A673 (cell line): ENCODE measurements at regions not wholly inside any gene's neighbourhood (a gene's known extent, or its start where the extent isn't known, plus 50 kb on each side); places are given as distances from the start of the nearest gene placed in this dataset.

Experiments
- BruUV-seq: library from RNA; stranded (reverse); fragments of 400-500 nt; replicated peaks from 2 replicates; lab custom pipeline; 2021; lab: Mats Ljungman, UMichigan
- CTCF ChIA-PET: fragments of 300-600 bp; sonication (Branson Sonifier 250); formaldehyde crosslinking; loops from one replicate; lab custom pipeline; 2022; ENCODE audit warnings: antibody characterized with exemption; lab: Charles Lee
- POLR2A ChIA-PET: fragments of 300-600 bp; sonication (Branson Sonifier 250); formaldehyde crosslinking; loops from one replicate; lab custom pipeline; 2022; ENCODE audit warnings: antibody characterized with exemption; ENCODE audit not compliant: low non-redundant PET; lab: Charles Lee
- DNase-seq: peaks from one replicate; pipeline ENCODE4 v3.0.0-alpha.2; 2015; ENCODE audit warnings: low spot score
- H3K27ac ChIP-seq: fragments of 200-600 bp; sonication (generic); 2 replicates; pipeline ENCODE4 v1.5.1; 2016; ENCODE audit warnings: mixed run types, low read depth, mild to moderate bottlenecking, mixed read lengths, antibody characterized with exemption, low read length; ENCODE audit not compliant: poor library complexity, severe bottlenecking
- H3K27me3 ChIP-seq: fragments of 200-600 bp; sonication (generic); replicated peaks from 2 replicates; pipeline ENCODE4 v1.6.1; 2017; ENCODE audit warnings: mixed run types, low read depth, mild to moderate bottlenecking, mixed read lengths, antibody characterized with exemption, low read length; ENCODE audit not compliant: insufficient read depth, poor library complexity
- H3K36me3 ChIP-seq: fragments of 200-600 bp; sonication (generic); 2 replicates; pipeline ENCODE4 v1.6.1; 2016; ENCODE audit warnings: mixed run types, mild to moderate bottlenecking, mixed read lengths, antibody characterized with exemption, low read length; ENCODE audit not compliant: insufficient read depth, poor library complexity, severe bottlenecking
- H3K4me1 ChIP-seq: fragments of 200-600 bp; sonication (generic); 2 replicates; pipeline ENCODE4 v1.6.1; 2017; ENCODE audit warnings: mixed run types, mild to moderate bottlenecking, mixed read lengths, antibody characterized with exemption, low read length; ENCODE audit not compliant: insufficient read depth, poor library complexity, severe bottlenecking
- H3K4me3 ChIP-seq: fragments of 200-600 bp; sonication (generic); 2 replicates; pipeline ENCODE4 v1.5.1; 2016; ENCODE audit warnings: low read depth, mixed run types, mild to moderate bottlenecking, mixed read lengths, low read length; ENCODE audit not compliant: poor library complexity, severe bottlenecking
- H3K9me3 ChIP-seq: fragments of 200-600 bp; sonication (generic); 2 replicates; pipeline ENCODE4 v1.6.1; 2016; ENCODE audit warnings: mixed run types, low read depth, mild to moderate bottlenecking, mixed read lengths, antibody characterized with exemption, low read length; ENCODE audit not compliant: poor library complexity, severe bottlenecking
- CTCF ChIP-seq: fragments of 300-800, 200-600 bp; sonication (generic); conservative IDR thresholded peaks from 2 replicates; pipeline ENCODE4 v1.5.1; 2017; ENCODE audit warnings: low read depth, mild to moderate bottlenecking, antibody characterized with exemption, low read length, moderate library complexity, mixed read lengths
- EZH2 ChIP-seq: fragments of 200-600 bp; sonication (generic); IDR thresholded peaks from 2 replicates; pipeline ENCODE4 v1.6.1; 2017; ENCODE audit warnings: borderline replicate concordance, low read depth, mild to moderate bottlenecking, mixed read lengths, antibody characterized with exemption, low read length; ENCODE audit not compliant: poor library complexity, severe bottlenecking
- intact Hi-C: fragments of 100-400 bp; cut with micrococcal nuclease; formaldehyde crosslinking; loops from one replicate; pipeline ENCODE4 v1.10.0; 2022; ENCODE audit not compliant: unreplicated experiment

- Histone ChIP-seq H3K27ac (no peak overlapping the region), H3K36me3 (no peaks in the 10 kb centered on the region), H3K4me1 (no peaks in the 10 kb centered on the region), H3K27me3 (no peaks in the 10 kb centered on the region), H3K4me3 (no peak overlapping the region), H3K9me3 (no peaks in the 10 kb centered on the region)
- intact Hi-C loops, result no loop called here
- BruUV-seq, result no TSS peak
- TF ChIP-seq CTCF (no peak), EZH2 (no peak)
- ChIA-PET POLR2A (no interaction called here), CTCF (no interaction called here)
- no peak for DNase-seq
Observed at GRCh38 chr12:89793946-89794345, 85.3 kb upstream of the ATP2B1 start.

- Histone ChIP-seq H3K9me3 (peaks cover 6% of the 10 kb centered on the region), H3K27ac (no peak overlapping the region), H3K4me3 (no peak overlapping the region), H3K4me1 (no peaks in the 10 kb centered on the region), H3K36me3 (no peaks in the 10 kb centered on the region), H3K27me3 (no peaks in the 10 kb centered on the region)
- BruUV-seq, result no TSS peak
- CTCF ChIA-PET, result no interaction called here
- POLR2A ChIA-PET, result no interaction called here
- DNase-seq, result no peak
- intact Hi-C loops, result no loop called here
- TF ChIP-seq EZH2 (no peak), CTCF (no peak)
Observed at GRCh38 chr12:89791286-89791685, 82.6 kb upstream of the ATP2B1 start.

- Histone ChIP-seq H3K27ac (no peak overlapping the region), H3K27me3 (no peaks in the 10 kb centered on the region), H3K36me3 (no peaks in the 10 kb centered on the region), H3K4me1 (no peaks in the 10 kb centered on the region), H3K9me3 (peaks cover 6% of the 10 kb centered on the region), H3K4me3 (no peak overlapping the region)
- POLR2A ChIA-PET, result no interaction called here
- intact Hi-C loops, result no loop called here
- TF ChIP-seq CTCF, result no peak
- no peak for TF ChIP-seq EZH2
- no TSS peak for BruUV-seq
- DNase-seq, result no peak
- CTCF ChIA-PET, result no interaction called here
Observed at GRCh38 chr12:89789862-89790261, 81.2 kb upstream of the ATP2B1 start.
